ENCODE measurements at regions not wholly inside any gene's neighbourhood (a gene's known extent, or its start where the extent isn't known, plus 50 kb on each side); places are given as distances from the start of the nearest gene placed in this dataset.
A peak's percentile ranks its signal among the peaks of the same experiment; 100 is the strongest.

GRCh38 chr7:46713868-46714596 lies 793.0 kb upstream of the IGFBP3 start:
- 51 to 72% (median 69%) methylated on average over 3 to 4 of the region's 4 CpGs for WGBS, 4 donors
- Histone ChIP-seq H3K4me1 (peaks cover 0 to 15% (median 5%) of the 10 kb centered on the region in 12 donors), H3K27me3 (no peaks in the 10 kb centered on the region), H3K4me3 (no peak overlapping the region), H3K36me3 (no peaks in the 10 kb centered on the region), H3K9me3 (no peaks in the 10 kb centered on the region), H3K27ac (no peak overlapping the region)
- TF ChIP-seq CTCF (IDR thresholded peaks at IDR 0.05), result no peak
- intact Hi-C loops (cut with DNase I), result no loop called here
- ATAC-seq (peak in 3 of 4 donors; percentile 63 to 71 (median 70)), DNase-seq (peak in 4 of 5 donors; percentile 48 to 68 (median 64))

DNA sequence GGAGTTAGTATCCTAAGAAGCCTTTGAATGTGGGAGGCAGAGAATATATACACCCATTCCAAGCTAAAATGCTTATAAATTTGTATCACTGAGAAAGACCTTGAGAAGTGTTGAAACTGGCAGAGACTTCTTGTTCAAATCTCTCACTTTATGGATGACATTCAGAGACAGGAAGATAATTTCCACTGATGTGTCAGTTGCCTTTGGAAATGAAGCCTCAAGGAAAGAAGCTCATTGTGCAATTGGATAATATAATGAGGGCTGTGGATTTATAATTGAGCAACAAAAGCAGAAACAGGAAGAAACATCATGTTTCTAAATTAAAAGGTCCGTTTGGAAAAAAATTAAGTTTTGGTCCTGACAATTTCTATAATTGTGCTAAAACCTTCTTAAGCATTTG lies 789.9 kb upstream of the IGFBP3 start:
- intact Hi-C loops (cut with DNase I), result no loop called here
- DNase-seq (no peak), ATAC-seq (no peak)
- H3K27me3 ChIP-seq, result no peaks in the 10 kb centered on the region
- no peaks in the 10 kb centered on the region for H3K36me3 ChIP-seq
- H3K4me1 ChIP-seq, result peaks cover 0 to 15% (median 5%) of the 10 kb centered on the region in 12 donors
- WGBS, 4 donors, result 15 to 45% (median 44%) methylated on average over 1 of the region's 1 CpG
- no peaks in the 10 kb centered on the region for H3K9me3 ChIP-seq
- TF ChIP-seq POLR2A (IDR thresholded peaks at IDR 0.05) (no peak), CTCF (IDR thresholded peaks at IDR 0.05) (no peak)
- no peak overlapping the region for H3K4me3 ChIP-seq
- no peak overlapping the region for H3K27ac ChIP-seq

GRCh38 chr7:46707973-46708372 lies 786.9 kb upstream of the IGFBP3 start:
- ATAC-seq (no peak), DNase-seq (no peak)
- H3K4me1 ChIP-seq, result peaks cover 0 to 7% (median 0%) of the 10 kb centered on the region in 12 donors
- no peak overlapping the region for H3K4me3 ChIP-seq
- no peaks in the 10 kb centered on the region for H3K36me3 ChIP-seq
- no peaks in the 10 kb centered on the region for H3K27me3 ChIP-seq
- TF ChIP-seq POLR2A (IDR thresholded peaks at IDR 0.05) (no peak), CTCF (IDR thresholded peaks at IDR 0.05) (no peak)
- H3K9me3 ChIP-seq, result no peaks in the 10 kb centered on the region
- no peak overlapping the region for H3K27ac ChIP-seq
- intact Hi-C loops (cut with DNase I), result no loop called here

- H3K27me3 ChIP-seq, result no peaks in the 10 kb centered on the region
- DNase-seq, result no peak
Measured at GRCh38 chr7:46705386-46706255, 784.5 kb upstream of the IGFBP3 start.

More at GRCh38 chr7:46705386-46706255, 784.5 kb upstream of the IGFBP3 start:
- WGBS, 4 donors, result 57 to 74% (median 69%) methylated on average over 7 of the region's 7 CpGs
- intact Hi-C loops (cut with DNase I), result no loop called here
- Histone ChIP-seq H3K9me3 (no peaks in the 10 kb centered on the region), H3K27ac (no peak overlapping the region), H3K4me1 (peaks cover 0 to 5% (median 0%) of the 10 kb centered on the region in 12 donors), H3K36me3 (no peaks in the 10 kb centered on the region), H3K4me3 (no peak overlapping the region)
- ATAC-seq, result no peak
- no peak for TF ChIP-seq POLR2A (IDR thresholded peaks at IDR 0.05)
- no peak for TF ChIP-seq CTCF (IDR thresholded peaks at IDR 0.05)

Data from heart left ventricle (tissue), 16 donors.